ENCODE measurements at regions not wholly inside any gene's neighbourhood (a gene's known extent, or its start where the extent isn't known, plus 50 kb on each side); places are given as distances from the start of the nearest gene placed in this dataset.
"Not testable (repeated sequence)": the region's sequence is repeated elsewhere in the genome, so short reads cannot be mapped to it uniquely, and the experiment has no call there.

DNA sequence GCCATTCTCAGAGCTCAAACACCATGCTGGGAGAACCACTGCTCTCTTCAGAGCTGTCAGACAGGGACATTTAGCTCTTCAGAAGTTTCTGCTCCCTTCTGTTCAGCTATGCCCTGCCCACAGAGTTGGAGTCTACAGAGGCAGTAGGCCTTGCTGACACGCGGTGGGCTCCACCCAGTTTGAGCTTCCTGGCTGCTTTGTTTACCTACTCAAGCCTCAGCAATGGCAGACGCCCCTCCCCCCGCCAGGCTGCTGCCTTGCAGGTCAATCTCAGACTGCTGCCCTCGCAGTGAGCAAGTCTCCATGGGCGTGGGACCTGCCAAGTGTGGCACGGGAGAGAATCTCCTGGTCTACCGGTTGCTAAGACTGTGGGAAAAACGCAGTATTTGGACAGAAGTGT lies 93.8 kb upstream of the ZC3H12A start:
- TF ChIP-seq, protein P1, sequence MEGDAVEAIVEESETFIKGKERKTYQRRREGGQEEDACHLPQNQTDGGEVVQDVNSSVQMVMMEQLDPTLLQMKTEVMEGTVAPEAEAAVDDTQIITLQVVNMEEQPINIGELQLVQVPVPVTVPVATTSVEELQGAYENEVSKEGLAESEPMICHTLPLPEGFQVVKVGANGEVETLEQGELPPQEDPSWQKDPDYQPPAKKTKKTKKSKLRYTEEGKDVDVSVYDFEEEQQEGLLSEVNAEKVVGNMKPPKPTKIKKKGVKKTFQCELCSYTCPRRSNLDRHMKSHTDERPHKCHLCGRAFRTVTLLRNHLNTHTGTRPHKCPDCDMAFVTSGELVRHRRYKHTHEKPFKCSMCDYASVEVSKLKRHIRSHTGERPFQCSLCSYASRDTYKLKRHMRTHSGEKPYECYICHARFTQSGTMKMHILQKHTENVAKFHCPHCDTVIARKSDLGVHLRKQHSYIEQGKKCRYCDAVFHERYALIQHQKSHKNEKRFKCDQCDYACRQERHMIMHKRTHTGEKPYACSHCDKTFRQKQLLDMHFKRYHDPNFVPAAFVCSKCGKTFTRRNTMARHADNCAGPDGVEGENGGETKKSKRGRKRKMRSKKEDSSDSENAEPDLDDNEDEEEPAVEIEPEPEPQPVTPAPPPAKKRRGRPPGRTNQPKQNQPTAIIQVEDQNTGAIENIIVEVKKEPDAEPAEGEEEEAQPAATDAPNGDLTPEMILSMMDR (IDR thresholded peaks at IDR 0.05) = not testable (repeated sequence)
- TF ChIP-seq POLR2A (IDR thresholded peaks at IDR 0.05) = not testable (repeated sequence)

All from testis (tissue), 2 donors.